Stimulated activated CD4-positive, alpha-beta T cell treated with anti-CD3 and anti-CD28 coated beads, Interleukin-1b, Interleukin-23, amount 100 ng/mL, for 4 hours (primary cell): ENCODE measurements at regions not wholly inside any gene's neighbourhood (a gene's known extent, or its start where the extent isn't known, plus 50 kb on each side); places are given as distances from the start of the nearest gene placed in this dataset.
"Not testable (repeated sequence)": the region's sequence is repeated elsewhere in the genome, so short reads cannot be mapped to it uniquely, and the experiment has no call there.

Experiments used
- DNase-seq, 2 donors: peaks; one replicate each; pipeline ENCODE4 v3.0.0-alpha.2; 2020; ENCODE audit warnings: low read depth in 2 of 2

DNA sequence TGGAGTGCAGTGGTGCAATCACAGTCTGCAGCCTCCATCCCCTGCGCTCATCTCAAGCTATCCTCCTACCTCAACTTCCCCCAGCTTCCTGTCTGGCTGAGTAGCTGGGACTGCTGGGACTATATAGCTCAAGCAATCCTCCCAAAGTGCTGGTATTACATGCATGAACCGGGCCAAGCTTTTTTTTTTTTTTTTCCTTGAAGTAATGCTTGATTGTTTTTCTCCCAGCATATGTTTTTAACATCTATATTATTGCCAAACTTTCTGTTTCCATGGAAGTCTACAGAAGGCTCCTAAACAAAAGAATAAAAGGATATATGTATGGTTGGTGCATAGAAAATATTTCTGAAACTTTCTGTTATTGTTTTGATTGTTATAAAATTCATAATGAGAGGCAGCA lies 853.6 kb downstream of the KCNA4 start:
- no peak for DNase-seq

DNA sequence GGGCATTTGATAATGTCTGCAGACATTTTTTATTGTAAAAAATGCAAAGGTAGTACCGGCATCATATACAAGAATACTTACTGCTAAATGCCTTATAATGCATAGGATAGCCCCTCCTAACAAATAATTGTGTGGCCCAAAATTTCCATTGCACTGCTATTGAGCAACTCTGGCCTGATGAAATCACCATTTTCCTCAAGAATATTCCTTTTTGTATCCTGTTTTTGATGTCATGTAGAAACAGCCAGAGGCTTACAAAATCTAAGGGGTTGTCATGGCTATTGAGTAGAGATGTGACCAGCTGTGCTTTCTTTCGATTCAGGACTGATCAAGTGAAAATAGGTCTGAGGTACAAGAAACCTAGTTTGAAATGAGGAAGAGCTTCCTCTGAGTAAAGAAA lies 854.3 kb downstream of the KCNA4 start:
- no peak for DNase-seq

DNA sequence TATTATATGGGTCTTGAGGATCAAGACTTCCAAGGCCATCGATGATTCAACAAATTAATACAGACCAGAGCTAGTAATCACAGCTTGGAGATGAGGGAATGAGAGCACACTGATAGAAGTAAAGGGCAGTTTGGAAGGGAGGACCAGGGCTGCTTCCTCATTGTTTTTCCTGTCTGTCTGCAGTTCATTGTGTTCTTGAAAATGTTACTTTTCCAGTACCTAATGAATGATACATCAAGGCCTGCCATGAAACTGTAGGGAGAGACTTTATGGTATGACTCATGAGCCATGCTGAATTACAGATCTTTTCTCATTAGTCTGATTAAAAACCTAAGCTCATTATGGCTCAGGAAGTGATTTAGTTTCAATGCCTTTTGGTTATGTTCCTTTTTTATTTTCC lies 855.6 kb downstream of the KCNA4 start:
- no peak for DNase-seq

DNA sequence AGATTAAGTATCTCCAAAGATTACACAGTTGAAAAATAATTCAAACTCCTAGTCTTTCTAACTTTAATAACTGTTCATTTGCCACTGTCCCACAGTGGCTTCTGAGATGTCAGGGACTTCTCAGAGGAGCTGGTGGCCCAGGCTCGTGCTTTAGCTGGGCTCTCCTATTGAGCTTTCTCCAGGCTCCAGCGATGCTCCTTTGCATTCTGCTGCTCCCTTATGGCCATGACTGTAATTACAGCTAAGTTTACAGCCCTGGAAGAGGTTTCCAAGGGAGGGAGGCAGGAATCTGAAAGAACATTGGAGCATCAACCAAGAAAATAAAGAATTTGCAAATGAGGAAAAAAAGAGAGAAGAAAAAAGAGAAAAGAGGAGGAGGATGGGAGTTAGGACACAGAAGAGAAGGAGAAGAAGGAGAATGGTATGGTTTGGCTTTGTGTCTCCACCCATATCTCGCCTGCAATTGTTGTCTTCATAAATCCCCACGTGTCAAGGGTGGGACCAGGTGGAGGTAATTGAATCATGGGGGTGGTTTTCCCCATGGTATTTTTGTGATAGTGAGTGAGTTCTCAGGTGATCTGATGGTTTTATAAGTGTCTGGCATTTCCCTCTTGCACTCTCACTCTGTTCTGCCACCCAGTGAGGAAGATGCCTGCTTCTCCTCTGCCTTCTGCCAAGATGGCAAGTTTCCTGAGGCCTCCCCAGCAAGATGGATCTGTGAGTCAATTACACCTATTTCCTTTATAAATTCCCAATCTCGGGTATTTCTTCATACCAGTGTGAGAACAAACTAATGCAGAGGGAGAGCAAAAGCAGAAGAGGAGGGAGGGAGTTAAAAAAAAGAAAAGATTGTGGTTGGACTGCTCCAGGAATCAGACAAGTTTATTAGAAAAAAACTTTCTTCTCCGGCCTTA lies 857.0 kb downstream of the KCNA4 start:
- DNase-seq: no peak

DNA sequence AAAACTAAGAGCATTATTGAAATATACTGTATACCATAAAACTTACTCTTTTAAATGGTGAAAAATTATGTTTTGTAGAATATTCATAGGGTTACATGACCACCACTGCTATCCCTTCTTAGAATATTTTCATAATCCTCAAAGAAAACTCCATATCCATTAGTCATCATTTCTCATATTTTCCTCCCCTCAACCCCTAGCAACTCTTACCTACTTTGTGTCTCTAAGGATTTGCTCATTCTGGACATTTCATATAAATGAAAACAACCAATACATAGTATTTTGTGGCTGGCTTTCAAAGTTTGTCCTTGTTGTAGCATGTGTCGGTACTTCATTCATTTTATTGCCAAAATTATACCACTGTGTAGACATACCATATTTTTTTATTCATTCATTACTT lies 863.8 kb downstream of the KCNA4 start:
- no peak for DNase-seq

DNA sequence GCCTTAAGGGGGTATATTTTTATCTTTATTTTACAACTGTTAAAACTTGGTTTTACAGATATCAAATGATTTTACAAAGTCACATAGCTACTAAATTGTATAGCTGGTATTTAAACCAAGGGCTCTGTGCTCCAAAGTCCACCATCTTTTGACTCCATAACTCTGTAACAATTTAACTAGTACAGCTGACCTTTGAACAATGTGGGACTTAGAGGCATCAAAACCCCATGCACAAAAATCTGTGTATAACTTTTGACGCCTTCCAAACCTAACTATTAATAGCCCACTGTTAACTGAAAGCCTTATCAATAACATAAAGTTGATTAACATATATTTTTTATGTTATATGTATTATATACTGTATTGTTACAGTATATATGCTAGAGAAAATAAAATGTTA lies 874.3 kb downstream of the KCNA4 start:
- not testable (repeated sequence) for DNase-seq

DNA sequence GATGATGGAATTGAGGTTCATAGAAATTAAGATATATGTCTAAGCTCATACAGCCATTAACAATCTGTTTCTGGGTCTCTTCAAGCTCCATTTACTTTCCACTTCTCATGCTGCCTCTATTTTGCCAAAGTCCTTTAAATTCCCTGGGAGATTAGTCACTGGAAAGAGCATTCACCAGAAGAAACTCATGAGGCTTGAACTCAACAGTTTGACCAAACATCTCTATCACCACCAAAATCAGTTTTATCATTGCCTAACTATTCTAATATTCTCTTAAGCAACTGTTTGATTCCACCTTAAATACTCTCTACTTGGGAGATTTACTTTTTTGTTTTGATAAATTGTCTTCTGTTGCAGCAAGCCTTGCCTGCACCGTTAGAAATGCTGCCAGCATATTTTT lies 881.3 kb downstream of the KCNA4 start:
- DNase-seq: no peak

DNA sequence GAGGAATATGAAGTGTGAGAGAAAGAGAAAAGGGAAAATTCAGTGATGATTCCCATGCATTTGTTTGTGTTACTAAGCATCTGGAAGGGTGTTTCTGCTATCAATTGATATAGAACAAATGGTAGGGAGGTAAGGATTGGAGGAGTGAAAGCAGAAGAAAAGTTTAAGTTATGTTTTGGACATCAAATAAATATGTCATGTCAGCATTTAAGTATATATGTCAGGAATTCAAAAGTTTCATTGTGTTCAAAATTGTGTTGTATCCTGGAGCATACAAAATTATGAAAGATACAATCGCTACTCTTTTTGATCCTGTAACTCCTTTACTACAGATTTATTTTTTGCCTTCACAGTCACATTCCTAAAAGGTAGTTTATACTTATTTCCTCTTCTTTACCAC lies 885.8 kb downstream of the KCNA4 start:
- no peak for DNase-seq

DNA sequence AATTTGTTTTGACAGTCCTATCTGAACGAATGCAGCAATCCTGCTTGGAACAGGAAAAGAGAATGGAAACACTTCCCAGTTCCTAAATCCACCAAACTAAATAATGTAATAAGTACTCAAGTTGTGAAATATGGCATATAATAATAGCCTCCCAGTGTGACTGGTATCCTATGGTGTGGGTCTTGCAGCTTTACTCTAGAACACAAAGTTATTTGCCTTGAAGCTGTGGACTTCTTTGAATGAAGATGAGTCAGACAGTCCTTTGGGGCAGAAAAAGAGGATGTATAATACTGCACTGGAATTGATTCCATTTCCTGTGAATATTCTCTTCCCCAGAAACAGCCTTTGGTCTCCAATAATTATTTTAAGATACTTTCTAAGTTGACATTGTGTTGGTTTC lies 887.0 kb downstream of the KCNA4 start:
- no peak for DNase-seq

DNA sequence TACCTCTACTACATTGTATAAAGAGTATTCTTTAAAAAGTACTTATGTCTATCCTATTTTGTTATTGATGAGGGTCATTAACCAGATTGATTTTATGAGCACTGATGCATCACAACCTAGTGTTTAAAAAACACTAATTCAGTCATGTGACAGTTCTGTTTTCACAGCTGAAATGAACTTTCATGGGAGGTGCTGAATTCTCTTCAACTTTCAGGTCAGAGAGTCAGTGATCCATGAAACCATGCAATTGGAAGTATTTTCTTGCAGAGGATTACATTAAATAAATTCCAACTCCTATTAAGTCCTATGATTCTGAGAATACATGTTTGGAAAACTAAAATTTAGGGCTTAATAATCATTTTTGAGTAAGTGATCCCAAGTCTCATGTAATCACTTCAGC lies 889.4 kb downstream of the KCNA4 start:
- no peak for DNase-seq

DNA sequence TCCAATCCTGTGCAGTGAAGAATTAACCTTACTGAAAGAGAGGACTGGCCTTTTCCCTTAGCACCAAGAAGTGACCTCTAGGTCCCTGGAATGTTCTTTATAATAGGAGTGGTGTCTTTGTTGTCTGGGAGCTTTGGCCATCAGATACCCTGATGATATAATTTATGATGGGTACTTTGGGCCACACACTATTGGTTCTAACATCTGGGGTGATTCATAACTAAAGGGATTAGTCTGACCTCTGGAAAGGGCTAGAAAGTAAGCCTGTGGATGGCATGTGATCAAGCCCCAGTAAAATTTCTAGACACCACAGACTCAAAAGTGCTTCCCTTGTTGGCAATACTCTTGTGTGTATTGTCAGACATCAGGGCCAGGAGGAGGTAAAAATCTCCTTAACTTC lies 891.2 kb downstream of the KCNA4 start:
- no peak for DNase-seq

DNA sequence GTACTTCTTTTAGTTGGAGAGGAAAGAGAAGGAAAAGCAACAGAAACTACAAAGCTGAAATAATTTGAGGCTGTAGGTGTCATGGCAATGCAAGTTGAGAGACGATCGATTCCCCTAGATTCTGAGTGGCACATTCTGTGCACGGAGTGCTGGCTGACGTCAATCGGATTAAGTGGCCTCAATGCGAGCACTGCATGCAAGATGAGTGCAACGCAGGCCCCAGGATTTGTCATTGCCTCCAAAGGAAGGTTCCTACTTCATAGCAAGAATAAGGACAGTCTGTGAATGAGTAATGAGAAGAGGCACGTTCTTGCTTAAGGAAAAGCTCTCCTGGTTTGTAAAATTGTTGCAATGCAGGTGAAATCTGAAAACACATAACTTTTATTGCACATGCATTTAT lies 892.4 kb downstream of the KCNA4 start:
- DNase-seq: no peak

DNA sequence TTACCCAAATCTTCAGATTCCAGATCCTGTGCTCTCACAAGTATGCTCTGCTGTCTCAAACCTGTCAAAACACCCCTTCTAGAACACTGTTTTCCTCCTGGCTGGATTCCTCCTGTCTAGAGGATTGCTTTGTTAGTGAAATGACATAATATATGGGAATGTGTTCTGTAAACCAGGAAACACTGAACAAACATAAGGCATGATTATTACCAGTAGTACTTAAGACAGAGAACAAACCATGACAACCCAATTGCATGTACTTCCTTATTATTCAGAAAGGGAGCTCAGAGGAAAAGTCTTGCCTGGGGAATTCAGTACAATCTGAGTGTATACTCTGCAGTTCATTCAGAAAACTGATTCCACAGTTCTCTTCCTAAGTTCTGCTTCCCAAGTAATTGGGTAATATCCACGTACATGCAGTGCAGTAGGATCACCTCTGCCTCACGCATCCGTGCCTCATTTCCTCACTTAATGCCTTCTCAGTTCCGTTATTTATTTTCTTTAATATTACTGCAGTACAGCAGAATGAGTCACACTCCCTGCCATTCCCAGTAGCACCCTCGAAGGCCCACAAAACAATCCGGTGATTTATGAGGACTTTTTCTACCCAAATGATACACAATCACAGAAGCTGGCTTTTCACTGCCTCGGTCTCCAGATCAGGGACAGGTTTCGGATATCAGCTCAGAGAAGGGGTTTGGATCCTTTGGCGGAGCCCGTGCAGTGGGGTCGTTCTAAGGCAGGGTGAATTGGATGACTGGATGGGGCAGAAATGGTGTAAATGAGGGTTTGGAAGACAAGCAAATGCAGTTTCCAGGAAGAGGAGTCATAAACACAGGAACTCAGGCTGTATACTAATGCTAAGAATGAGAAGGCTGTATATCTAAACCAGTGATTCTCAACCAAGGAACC lies 896.9 kb downstream of the KCNA4 start:
- DNase-seq: no peak

DNA sequence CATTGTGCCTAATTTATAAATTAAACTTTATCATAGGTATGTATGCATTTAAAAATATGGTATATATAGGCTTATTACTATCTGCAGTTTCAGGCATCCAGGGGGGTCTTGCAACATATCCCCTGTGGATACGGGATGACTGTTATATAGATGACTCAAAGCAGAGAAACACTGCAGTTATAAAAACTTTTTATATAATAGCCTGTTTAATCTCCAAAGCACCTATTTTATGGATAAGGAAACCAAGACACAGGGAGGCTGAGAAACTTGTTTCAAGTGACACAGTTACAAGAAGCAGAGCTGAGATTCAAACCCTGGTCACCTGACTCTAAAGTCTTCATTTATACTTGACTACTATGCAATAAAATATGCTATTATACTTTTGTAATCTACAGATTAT lies 897.7 kb downstream of the KCNA4 start:
- DNase-seq: no peak

DNA sequence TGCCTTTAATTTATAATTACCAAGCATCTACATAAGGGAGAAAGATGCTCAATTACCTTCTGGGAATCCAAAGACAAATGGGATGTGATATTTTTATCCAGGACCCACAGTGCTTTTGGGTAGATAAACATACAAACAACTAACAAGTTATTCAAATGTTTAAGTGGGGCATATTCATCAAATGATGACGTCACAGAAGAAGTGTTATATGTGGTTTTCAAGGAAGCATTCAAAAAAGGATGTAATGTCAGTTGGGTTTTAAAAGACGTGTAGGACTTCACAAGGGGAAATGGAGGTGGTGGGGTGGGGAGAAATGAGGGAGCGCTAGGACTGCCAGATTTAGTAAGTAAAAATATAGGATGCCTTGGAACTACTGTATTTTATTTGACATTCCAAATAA lies 915.9 kb downstream of the KCNA4 start:
- no peak for DNase-seq

DNA sequence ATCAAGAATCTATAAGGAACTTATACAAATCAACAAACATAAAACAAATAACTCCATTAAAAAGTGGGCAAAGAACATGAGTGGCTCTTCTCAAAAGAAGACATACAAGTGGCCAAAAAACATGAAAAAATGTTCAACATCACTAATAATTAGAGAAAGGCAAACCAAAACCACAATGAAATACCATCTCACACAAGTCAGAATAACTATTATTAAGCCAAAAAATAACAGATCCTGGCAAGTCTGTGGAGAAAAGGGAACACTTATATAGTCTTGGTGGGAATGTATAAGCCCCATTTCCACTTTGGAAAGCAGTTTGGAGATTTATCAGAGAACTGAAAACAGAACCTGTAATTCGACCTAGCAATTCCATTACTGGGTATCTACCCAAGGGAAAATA lies 921.0 kb downstream of the KCNA4 start:
- DNase-seq: no peak

DNA sequence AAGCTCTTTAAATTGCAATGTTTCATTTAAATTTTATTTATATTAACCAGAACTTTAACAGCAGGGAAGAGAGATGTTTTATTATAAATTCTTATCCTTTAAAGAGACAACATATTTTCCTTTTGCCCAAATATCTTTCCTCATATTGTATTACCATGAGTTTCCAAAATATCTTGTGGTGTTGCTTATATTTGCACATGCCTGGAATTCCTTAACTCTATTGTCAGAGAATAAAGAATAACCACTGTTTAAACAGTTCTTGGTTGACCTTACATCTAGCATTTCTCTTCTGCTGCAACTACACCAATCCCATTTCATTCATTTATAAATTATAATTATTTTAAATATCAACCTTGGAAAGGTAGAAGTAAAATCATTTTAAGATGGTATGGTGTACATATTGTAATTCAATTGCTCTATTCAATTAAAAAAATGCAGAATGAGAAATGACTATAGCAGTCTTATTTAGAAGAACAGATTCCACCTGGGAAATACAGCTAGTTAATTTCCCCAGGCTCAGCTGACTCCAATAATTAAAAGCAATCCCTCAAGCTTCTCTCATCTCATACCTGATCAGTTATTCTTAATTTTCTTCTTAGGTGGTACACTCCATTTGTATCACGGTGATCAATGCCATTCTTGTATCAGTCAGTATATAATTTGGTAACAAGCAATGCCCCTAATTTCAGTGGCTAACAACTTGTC lies 923.3 kb downstream of the KCNA4 start:
- no peak for DNase-seq

DNA sequence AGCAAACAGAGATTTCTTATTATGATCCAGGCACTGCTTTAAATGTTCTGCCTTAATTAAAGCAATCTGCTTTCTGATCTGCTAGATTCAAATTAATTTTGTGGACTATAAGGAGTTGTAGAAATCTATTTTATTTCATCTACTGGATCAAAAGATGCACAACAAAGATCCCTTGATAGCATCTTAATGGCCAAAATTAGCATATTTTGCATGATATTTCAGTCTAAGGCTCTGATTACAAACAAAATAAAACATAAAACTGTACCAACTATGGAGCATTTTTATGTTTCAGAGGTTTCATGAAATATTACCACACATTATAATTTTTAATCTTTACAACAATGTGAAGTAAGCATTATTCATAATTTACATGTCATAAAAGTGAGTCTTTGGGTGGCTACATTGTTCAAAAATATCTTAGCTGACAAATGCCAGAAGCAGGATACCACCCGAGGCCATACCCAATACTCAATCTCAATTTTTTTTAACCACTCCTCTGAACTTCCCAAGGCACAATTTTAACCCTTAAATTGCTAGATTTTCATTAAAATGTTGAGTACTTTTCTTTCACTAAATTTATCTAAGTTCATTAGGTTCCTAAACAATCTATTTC lies 929.5 kb downstream of the KCNA4 start:
- DNase-seq: no peak

DNA sequence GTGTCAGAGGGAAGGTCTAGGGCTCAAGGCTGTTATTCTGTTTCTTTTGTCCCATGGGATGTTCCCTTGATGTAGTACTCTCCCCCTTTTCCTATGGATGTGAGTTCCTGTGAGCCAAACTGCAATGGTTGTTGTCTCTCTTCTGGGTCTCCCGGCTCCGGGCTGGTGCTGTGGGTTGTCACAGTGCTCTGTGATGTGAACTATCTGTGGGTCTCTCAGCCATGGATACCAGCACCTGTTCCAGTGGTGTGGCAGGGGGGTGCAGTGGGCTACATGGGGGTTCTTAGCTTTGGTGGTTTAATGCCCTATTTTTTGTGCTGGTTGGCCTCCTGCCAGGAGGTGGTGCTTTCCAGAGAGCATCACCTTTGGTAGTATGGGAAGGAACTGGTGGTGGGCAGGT lies 941.1 kb downstream of the KCNA4 start:
- DNase-seq: no peak

DNA sequence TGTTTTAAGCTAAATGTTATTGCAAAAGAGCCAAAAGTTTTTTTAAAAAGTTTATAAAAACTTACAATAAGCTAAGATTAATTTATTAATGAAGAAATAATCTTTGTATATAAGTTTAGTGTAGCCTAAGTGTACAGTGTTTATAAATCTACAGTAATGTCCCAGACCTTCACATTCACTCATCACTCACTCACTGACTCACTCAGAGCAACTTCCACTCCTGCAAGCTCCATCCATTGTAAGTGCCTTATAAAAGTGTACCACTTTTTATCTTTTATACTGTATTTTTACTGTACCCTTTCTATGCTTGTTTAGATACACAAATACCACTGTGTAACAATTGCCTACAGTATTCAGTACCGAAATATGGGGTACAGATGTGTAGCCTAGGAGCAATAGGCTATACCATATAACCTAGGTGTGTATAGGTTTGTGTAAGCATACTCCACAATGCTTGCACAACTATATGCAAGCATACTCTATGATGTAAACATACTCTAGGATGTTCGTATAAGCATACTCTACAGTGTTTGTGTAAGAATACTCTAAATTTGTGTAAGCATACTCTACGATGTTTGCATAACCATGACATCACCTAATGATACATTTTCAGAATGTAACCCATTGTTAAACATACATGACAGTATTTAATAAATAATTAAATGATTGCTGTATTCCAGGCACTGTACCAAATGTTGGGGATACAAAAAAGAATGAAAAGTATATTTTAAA lies 953.0 kb downstream of the KCNA4 start:
- no peak for DNase-seq

DNA sequence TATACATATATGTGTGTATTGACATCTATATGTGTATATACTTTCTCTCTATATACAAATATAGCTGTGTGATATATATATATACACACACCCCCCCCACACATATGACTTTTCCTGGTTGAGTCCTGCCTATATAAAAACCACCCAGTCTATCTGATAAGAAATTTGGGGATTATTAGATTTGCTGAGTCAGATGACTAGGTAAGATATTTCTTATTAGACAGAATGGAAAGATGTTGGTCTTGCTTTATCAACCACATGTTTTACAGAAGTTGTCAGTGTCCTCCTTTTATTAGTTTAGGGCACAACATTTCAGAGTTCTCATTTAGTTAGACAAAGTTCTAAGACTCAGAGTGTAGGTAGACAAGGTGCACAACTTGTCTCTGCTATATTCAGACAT lies 953.3 kb downstream of the METTL15 start:
- no peak for DNase-seq
